CD14-positive monocyte (primary cell): ENCODE measurements at regions not wholly inside any gene's neighbourhood (a gene's known extent, or its start where the extent isn't known, plus 50 kb on each side); places are given as distances from the start of the nearest gene placed in this dataset. TPM values are rescaled to one million over a fixed set of nuclear protein-coding genes. Genes with fewer than 3 reads are reported as not detected.

ENCODE experiments used
- DNase-seq, 3 donors: peaks; one replicate each; pipeline ENCODE4 v3.0.0-alpha.2; 2011 to 2022
- H2AFZ ChIP-seq: 2 replicates; pipeline ENCODE4 v1.6.0; 2012; ENCODE audit warnings: mild to moderate bottlenecking, low read depth, low read length, inconsistent platforms; ENCODE audit not compliant: insufficient read depth, poor library complexity, severe bottlenecking
- H3K27ac ChIP-seq, 2 donors: 1 replicate in 1 of 2; 2 replicates in 1 of 2; pipeline ENCODE4 v1.5.1; 2012 to 2013; ENCODE audit warnings: low read length in 2 of 2, control low read depth in 1 of 2, inconsistent platforms in 1 of 2, low read depth in 1 of 2, mild to moderate bottlenecking in 1 of 2
- H3K27me3 ChIP-seq, 2 donors: one replicate each; pipeline versions ENCODE4 v1.6.0 to v1.6.1; 2011 to 2013; ENCODE audit warnings: low read length in 2 of 2; ENCODE audit not compliant: control insufficient read depth in 2 of 2, insufficient read depth in 2 of 2
- H3K36me3 ChIP-seq, 2 donors: replicated peaks in 1 of 2; 1 replicate in 1 of 2; 2 replicates in 1 of 2; pipeline versions ENCODE4 v1.5.1 to v1.6.1; 2012 to 2013; ENCODE audit warnings: low read length in 2 of 2, control low read depth in 1 of 2, inconsistent platforms in 1 of 2, mild to moderate bottlenecking in 1 of 2; ENCODE audit not compliant: insufficient read depth in 2 of 2, control insufficient read depth in 1 of 2
- H3K4me1 ChIP-seq, 2 donors: 1 replicate in 1 of 2; 2 replicates in 1 of 2; pipeline versions ENCODE4 v1.5.1 to v1.6.1; 2012 to 2013; ENCODE audit warnings: low read length in 2 of 2, control low read depth in 1 of 2, inconsistent platforms in 1 of 2, mild to moderate bottlenecking in 1 of 2, moderate library complexity in 1 of 2; ENCODE audit not compliant: insufficient read depth in 2 of 2, control insufficient read depth in 1 of 2
- H3K4me2 ChIP-seq: replicated peaks from 2 replicates; pipeline ENCODE3; 2012; ENCODE audit warnings: low read length, moderate library complexity, mild to moderate bottlenecking; ENCODE audit not compliant: poor library complexity, severe bottlenecking; ENCODE audit errors: extremely low read depth
- H3K4me3 ChIP-seq, 3 experiments: fragments of 200-600 bp in 1 of 3; sonication (generic) in 1 of 3; replicated peaks in 1 of 3; 1 replicate in 2 of 3; 2 replicates in 1 of 3; pipeline ENCODE4 v1.5.1; 2011 to 2013; ENCODE audit warnings: low read length in 3 of 3, mild to moderate bottlenecking in 3 of 3, control low read depth in 2 of 3, low read depth in 2 of 3, inconsistent platforms in 1 of 3, moderate library complexity in 1 of 3
- H3K79me2 ChIP-seq: 2 replicates; pipeline ENCODE4 v1.6.0; 2012; ENCODE audit warnings: mild to moderate bottlenecking, control low read depth, inconsistent platforms, low read length, moderate library complexity; ENCODE audit not compliant: insufficient read depth
- H3K9ac ChIP-seq: 2 replicates; pipeline ENCODE4 v1.6.0; 2017; ENCODE audit warnings: low read length, mild to moderate bottlenecking; ENCODE audit not compliant: insufficient read depth, poor library complexity, severe bottlenecking
- H3K9me3 ChIP-seq, 2 donors: replicated peaks in 1 of 2; 1 replicate in 1 of 2; 2 replicates in 1 of 2; pipeline versions ENCODE4 v1.5.1 to v1.6.1; 2012 to 2013; ENCODE audit warnings: low read length in 2 of 2, control low read depth in 1 of 2; ENCODE audit not compliant: control insufficient read depth in 1 of 2, insufficient read depth in 1 of 2
- H4K20me1 ChIP-seq: 2 replicates; pipeline ENCODE4 v1.6.0; 2012; ENCODE audit warnings: mild to moderate bottlenecking, low read length, control low read depth, moderate library complexity; ENCODE audit not compliant: insufficient read depth
- H3K27ac Mint-ChIP-seq, 7 donors: one replicate each; pipeline ENCODE4 v1.8.0; 2020; ENCODE audit warnings: mild to moderate bottlenecking in 7 of 7, mixed read lengths in 7 of 7, moderate library complexity in 6 of 7, inconsistent platforms in 2 of 7
- H3K27me3 Mint-ChIP-seq, 3 donors: one replicate each; pipeline ENCODE4 v1.8.0; 2021 to 2022; ENCODE audit warnings: low read depth in 3 of 3, mild to moderate bottlenecking in 3 of 3, mixed read lengths in 3 of 3, moderate library complexity in 3 of 3, inconsistent platforms in 1 of 3
- H3K36me3 Mint-ChIP-seq, 2 donors: one replicate each; pipeline ENCODE4 v1.8.0; 2020; ENCODE audit warnings: mixed read lengths in 2 of 2, inconsistent platforms in 1 of 2, mild to moderate bottlenecking in 1 of 2
- H3K4me1 Mint-ChIP-seq: one replicate; pipeline ENCODE4 v1.8.0; 2020; ENCODE audit warnings: mild to moderate bottlenecking, mixed read lengths
- H3K4me3 Mint-ChIP-seq, 2 donors: one replicate each; pipeline ENCODE4 v1.8.0; 2020; ENCODE audit warnings: mild to moderate bottlenecking in 2 of 2, mixed read lengths in 2 of 2, moderate library complexity in 1 of 2
- H3K9me3 Mint-ChIP-seq, 7 donors: one replicate each; pipeline ENCODE4 v1.8.0; 2020 to 2022; ENCODE audit warnings: mixed read lengths in 7 of 7, mild to moderate bottlenecking in 6 of 7, moderate library complexity in 6 of 7, inconsistent platforms in 2 of 7
- WGBS: methylation state at CpG from one replicate; pipeline ENCODE4 v1.1.5; 2013; ENCODE audit warnings: missing lambda C conversion rate; ENCODE audit not compliant: insufficient coverage; 5-methylcytosine and 5-hydroxymethylcytosine counted together
- intact Hi-C, 2 donors: fragments of 100-400 bp; cut with micrococcal nuclease; formaldehyde crosslinking; loops; one replicate each; pipeline versions ENCODE4 v1.15.0 to v1.15.1; 2023
- small RNA-seq: library from RNA; depleted of rRNA; stranded (forward); fragments of <200 nt; gene quantifications from one replicate; pipeline ENCODE3, GENCODE V24; 2012; ENCODE audit warnings: low read depth; ENCODE audit not compliant: insufficient read length
- TF ChIP-seq, protein P1 (sequence below): fragments of 200-600 bp; IDR thresholded peaks from one replicate; pipeline ENCODE4 v1.8.0; 2022; ENCODE audit warnings: antibody characterized with exemption, mild to moderate bottlenecking

DNA sequence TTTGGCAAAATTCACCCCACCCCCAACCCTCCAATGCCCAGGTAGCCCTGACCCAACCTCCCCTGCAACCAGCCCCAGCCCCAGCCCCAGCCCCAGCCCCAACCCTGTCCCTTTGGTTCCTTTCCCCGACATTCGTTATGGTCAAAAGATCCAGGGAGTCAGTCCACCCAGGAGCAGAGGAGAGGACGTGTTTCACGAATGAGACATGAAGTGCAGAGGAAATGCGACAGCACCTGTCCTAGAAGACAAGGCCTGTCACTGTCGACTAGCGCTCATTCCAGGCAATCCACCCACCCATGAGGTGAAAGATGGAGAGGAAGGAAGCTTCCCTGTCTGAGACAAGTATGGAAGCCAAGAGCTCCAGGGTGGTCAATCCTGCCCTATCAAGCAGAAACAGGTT, 485.0 kb downstream of the SPATA31A7 start:
- Histone ChIP-seq H2AFZ (no peak overlapping the region), H3K4me3 (no peak overlapping the region), H3K4me2 (no peak overlapping the region), H3K9me3 (peaks cover 53 to 61% of the 10 kb centered on the region in 2 donors), H3K27ac (no peak overlapping the region), H3K36me3 (no peaks in the 10 kb centered on the region), H3K27me3 (no peaks in the 10 kb centered on the region), H4K20me1 (no peaks in the 10 kb centered on the region), H3K4me1 (no peaks in the 10 kb centered on the region), H3K9ac (no peak overlapping the region), H3K79me2 (no peaks in the 10 kb centered on the region)
- H3K9me3 Mint-ChIP-seq = peaks cover 41 to 59% (median 51%) of the 10 kb centered on the region in 7 donors
- no peaks in the 10 kb centered on the region for H3K36me3 Mint-ChIP-seq
- intact Hi-C loops = no loop called here
- WGBS = 100% methylated on average over 1 of the region's 7 CpGs
- H3K4me3 Mint-ChIP-seq = no peak overlapping the region
- TF ChIP-seq, protein P1, sequence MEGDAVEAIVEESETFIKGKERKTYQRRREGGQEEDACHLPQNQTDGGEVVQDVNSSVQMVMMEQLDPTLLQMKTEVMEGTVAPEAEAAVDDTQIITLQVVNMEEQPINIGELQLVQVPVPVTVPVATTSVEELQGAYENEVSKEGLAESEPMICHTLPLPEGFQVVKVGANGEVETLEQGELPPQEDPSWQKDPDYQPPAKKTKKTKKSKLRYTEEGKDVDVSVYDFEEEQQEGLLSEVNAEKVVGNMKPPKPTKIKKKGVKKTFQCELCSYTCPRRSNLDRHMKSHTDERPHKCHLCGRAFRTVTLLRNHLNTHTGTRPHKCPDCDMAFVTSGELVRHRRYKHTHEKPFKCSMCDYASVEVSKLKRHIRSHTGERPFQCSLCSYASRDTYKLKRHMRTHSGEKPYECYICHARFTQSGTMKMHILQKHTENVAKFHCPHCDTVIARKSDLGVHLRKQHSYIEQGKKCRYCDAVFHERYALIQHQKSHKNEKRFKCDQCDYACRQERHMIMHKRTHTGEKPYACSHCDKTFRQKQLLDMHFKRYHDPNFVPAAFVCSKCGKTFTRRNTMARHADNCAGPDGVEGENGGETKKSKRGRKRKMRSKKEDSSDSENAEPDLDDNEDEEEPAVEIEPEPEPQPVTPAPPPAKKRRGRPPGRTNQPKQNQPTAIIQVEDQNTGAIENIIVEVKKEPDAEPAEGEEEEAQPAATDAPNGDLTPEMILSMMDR = no peak
- no peak overlapping the region for H3K27ac Mint-ChIP-seq
- H3K4me1 Mint-ChIP-seq = no peaks in the 10 kb centered on the region
- DNase-seq = no peak
- no peaks in the 10 kb centered on the region for H3K27me3 Mint-ChIP-seq

Small RNA genes in the stretch of these regions (small RNA-seq; reads per million reads assigned to genes)
- gene RF00019 = not detected
